NCI-H524 treated with DMSO at 0.1 percent for 48 hours (cell line): ENCODE measurements at regions not wholly inside any gene's neighbourhood (a gene's known extent, or its start where the extent isn't known, plus 50 kb on each side); places are given as distances from the start of the nearest gene placed in this dataset.
A peak's percentile ranks its signal among the peaks of the same experiment; 100 is the strongest.

Experiments
- DNase-seq: peaks from one replicate; lab custom pipeline; 2025; lab: John Stamatoyannopoulos, UW

- no peak for DNase-seq
Measured at GRCh38 chr13:34002924-34003323, 185.0 kb downstream of the RFC3 start.

- DNase-seq, result no peak
Measured at GRCh38 chr13:34003656-34004055, 185.7 kb downstream of the RFC3 start.

GRCh38 chr13:34004676-34005075 is 186.7 kb downstream of the RFC3 start:
- peak; percentile 70 for DNase-seq

- DNase-seq, result no peak
Measured at GRCh38 chr13:34006011-34006410, 188.1 kb downstream of the RFC3 start.

GRCh38 chr13:34011552-34012085 is 193.7 kb downstream of the RFC3 start:
- no peak for DNase-seq

GRCh38 chr13:34012382-34012781 is 194.4 kb downstream of the RFC3 start:
- DNase-seq, result no peak

GRCh38 chr13:34013061-34013460 is 195.1 kb downstream of the RFC3 start:
- no peak for DNase-seq

GRCh38 chr13:34017231-34017630 is 199.3 kb downstream of the RFC3 start:
- DNase-seq, result no peak

GRCh38 chr13:34019870-34020269 is 201.9 kb downstream of the RFC3 start:
- no peak for DNase-seq

GRCh38 chr13:34020388-34020787 is 202.4 kb downstream of the RFC3 start:
- no peak for DNase-seq

- DNase-seq, result no peak
Measured at GRCh38 chr13:34021619-34022018, 203.7 kb downstream of the RFC3 start.

GRCh38 chr13:34025746-34026145 is 207.8 kb downstream of the RFC3 start:
- DNase-seq, result no peak

- no peak for DNase-seq
Measured at GRCh38 chr13:34026308-34026707, 208.4 kb downstream of the RFC3 start.

- no peak for DNase-seq
Measured at GRCh38 chr13:34028496-34029442, 210.8 kb downstream of the RFC3 start.

GRCh38 chr13:34030782-34031181 is 212.8 kb downstream of the RFC3 start:
- DNase-seq, result peak; percentile 90

GRCh38 chr13:34031610-34032009 is 213.7 kb downstream of the RFC3 start:
- DNase-seq, result no peak

GRCh38 chr13:34034411-34034810 is 216.5 kb downstream of the RFC3 start:
- DNase-seq, result no peak

- DNase-seq, result no peak
Measured at GRCh38 chr13:34035178-34035577, 217.2 kb downstream of the RFC3 start.

- DNase-seq, result no peak
Measured at GRCh38 chr13:34035676-34036325, 217.9 kb downstream of the RFC3 start.

- DNase-seq, result no peak
Measured at GRCh38 chr13:34037636-34038540, 219.9 kb downstream of the RFC3 start.

GRCh38 chr13:34038541-34039068 is 220.7 kb downstream of the RFC3 start:
- DNase-seq, result no peak

- no peak for DNase-seq
Measured at GRCh38 chr13:34039678-34040077, 221.7 kb downstream of the RFC3 start.
